A673 (cell line): ENCODE measurements at regions not wholly inside any gene's neighbourhood (a gene's known extent, or its start where the extent isn't known, plus 50 kb on each side); places are given as distances from the start of the nearest gene placed in this dataset.

Source experiments
- BruUV-seq: library from RNA; stranded (reverse); fragments of 400-500 nt; replicated peaks from 2 replicates; lab custom pipeline; 2021; lab: Mats Ljungman, UMichigan
- CTCF ChIA-PET: fragments of 300-600 bp; sonication (Branson Sonifier 250); formaldehyde crosslinking; loops from one replicate; lab custom pipeline; 2022; ENCODE audit warnings: antibody characterized with exemption; lab: Charles Lee
- POLR2A ChIA-PET: fragments of 300-600 bp; sonication (Branson Sonifier 250); formaldehyde crosslinking; loops from one replicate; lab custom pipeline; 2022; ENCODE audit warnings: antibody characterized with exemption; ENCODE audit not compliant: low non-redundant PET; lab: Charles Lee
- DNase-seq: peaks from one replicate; pipeline ENCODE4 v3.0.0-alpha.2; 2015; ENCODE audit warnings: low spot score
- H3K27ac ChIP-seq: fragments of 200-600 bp; sonication (generic); 2 replicates; pipeline ENCODE4 v1.5.1; 2016; ENCODE audit warnings: mixed run types, low read depth, mild to moderate bottlenecking, mixed read lengths, antibody characterized with exemption, low read length; ENCODE audit not compliant: poor library complexity, severe bottlenecking
- H3K27me3 ChIP-seq: fragments of 200-600 bp; sonication (generic); replicated peaks from 2 replicates; pipeline ENCODE4 v1.6.1; 2017; ENCODE audit warnings: mixed run types, low read depth, mild to moderate bottlenecking, mixed read lengths, antibody characterized with exemption, low read length; ENCODE audit not compliant: insufficient read depth, poor library complexity
- H3K36me3 ChIP-seq: fragments of 200-600 bp; sonication (generic); 2 replicates; pipeline ENCODE4 v1.6.1; 2016; ENCODE audit warnings: mixed run types, mild to moderate bottlenecking, mixed read lengths, antibody characterized with exemption, low read length; ENCODE audit not compliant: insufficient read depth, poor library complexity, severe bottlenecking
- H3K4me1 ChIP-seq: fragments of 200-600 bp; sonication (generic); 2 replicates; pipeline ENCODE4 v1.6.1; 2017; ENCODE audit warnings: mixed run types, mild to moderate bottlenecking, mixed read lengths, antibody characterized with exemption, low read length; ENCODE audit not compliant: insufficient read depth, poor library complexity, severe bottlenecking
- H3K4me3 ChIP-seq: fragments of 200-600 bp; sonication (generic); 2 replicates; pipeline ENCODE4 v1.5.1; 2016; ENCODE audit warnings: low read depth, mixed run types, mild to moderate bottlenecking, mixed read lengths, low read length; ENCODE audit not compliant: poor library complexity, severe bottlenecking
- H3K9me3 ChIP-seq: fragments of 200-600 bp; sonication (generic); 2 replicates; pipeline ENCODE4 v1.6.1; 2016; ENCODE audit warnings: mixed run types, low read depth, mild to moderate bottlenecking, mixed read lengths, antibody characterized with exemption, low read length; ENCODE audit not compliant: poor library complexity, severe bottlenecking
- EZH2 ChIP-seq: fragments of 200-600 bp; sonication (generic); IDR thresholded peaks from 2 replicates; pipeline ENCODE4 v1.6.1; 2017; ENCODE audit warnings: borderline replicate concordance, low read depth, mild to moderate bottlenecking, mixed read lengths, antibody characterized with exemption, low read length; ENCODE audit not compliant: poor library complexity, severe bottlenecking
- intact Hi-C: fragments of 100-400 bp; cut with micrococcal nuclease; formaldehyde crosslinking; loops from one replicate; pipeline ENCODE4 v1.10.0; 2022; ENCODE audit not compliant: unreplicated experiment
- TF ChIP-seq, protein P1 (sequence below): fragments of 300-800, 200-600 bp; sonication (generic); conservative IDR thresholded peaks from 2 replicates; pipeline ENCODE4 v1.5.1; 2017; ENCODE audit warnings: low read depth, mild to moderate bottlenecking, antibody characterized with exemption, low read length, moderate library complexity, mixed read lengths

DNA sequence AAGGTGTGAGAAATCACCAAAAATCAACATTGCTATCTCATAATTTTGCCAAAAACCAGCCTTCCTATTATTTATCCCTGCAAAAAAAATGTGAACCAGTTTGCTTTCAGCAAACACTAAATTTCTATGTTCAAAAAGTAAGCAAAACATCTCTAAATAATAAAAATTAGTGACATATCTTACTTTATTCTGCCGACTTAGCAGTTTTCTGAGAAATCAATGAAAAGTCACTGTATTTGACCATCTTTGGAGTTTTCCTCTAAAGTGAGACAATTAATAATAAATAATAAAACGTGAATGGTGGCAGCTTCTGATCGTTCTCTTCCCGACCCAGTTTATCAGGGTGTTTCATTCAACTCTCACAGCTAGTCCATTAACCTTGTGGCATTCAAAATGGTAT lies 158.6 kb upstream of the TARS1 start:
- H3K36me3 ChIP-seq, result no peaks in the 10 kb centered on the region
- H3K4me3 ChIP-seq, result no peak overlapping the region
- no peak overlapping the region for H3K27ac ChIP-seq
- TF ChIP-seq EZH2, result no peak
- TF ChIP-seq, protein P1, sequence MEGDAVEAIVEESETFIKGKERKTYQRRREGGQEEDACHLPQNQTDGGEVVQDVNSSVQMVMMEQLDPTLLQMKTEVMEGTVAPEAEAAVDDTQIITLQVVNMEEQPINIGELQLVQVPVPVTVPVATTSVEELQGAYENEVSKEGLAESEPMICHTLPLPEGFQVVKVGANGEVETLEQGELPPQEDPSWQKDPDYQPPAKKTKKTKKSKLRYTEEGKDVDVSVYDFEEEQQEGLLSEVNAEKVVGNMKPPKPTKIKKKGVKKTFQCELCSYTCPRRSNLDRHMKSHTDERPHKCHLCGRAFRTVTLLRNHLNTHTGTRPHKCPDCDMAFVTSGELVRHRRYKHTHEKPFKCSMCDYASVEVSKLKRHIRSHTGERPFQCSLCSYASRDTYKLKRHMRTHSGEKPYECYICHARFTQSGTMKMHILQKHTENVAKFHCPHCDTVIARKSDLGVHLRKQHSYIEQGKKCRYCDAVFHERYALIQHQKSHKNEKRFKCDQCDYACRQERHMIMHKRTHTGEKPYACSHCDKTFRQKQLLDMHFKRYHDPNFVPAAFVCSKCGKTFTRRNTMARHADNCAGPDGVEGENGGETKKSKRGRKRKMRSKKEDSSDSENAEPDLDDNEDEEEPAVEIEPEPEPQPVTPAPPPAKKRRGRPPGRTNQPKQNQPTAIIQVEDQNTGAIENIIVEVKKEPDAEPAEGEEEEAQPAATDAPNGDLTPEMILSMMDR, result no peak
- no peak for DNase-seq
- BruUV-seq, result no TSS peak
- no peaks in the 10 kb centered on the region for H3K4me1 ChIP-seq
- intact Hi-C loops, result no loop called here
- H3K27me3 ChIP-seq, result no peaks in the 10 kb centered on the region
- CTCF ChIA-PET, result no interaction called here
- no peaks in the 10 kb centered on the region for H3K9me3 ChIP-seq
- POLR2A ChIA-PET, result no interaction called here

DNA sequence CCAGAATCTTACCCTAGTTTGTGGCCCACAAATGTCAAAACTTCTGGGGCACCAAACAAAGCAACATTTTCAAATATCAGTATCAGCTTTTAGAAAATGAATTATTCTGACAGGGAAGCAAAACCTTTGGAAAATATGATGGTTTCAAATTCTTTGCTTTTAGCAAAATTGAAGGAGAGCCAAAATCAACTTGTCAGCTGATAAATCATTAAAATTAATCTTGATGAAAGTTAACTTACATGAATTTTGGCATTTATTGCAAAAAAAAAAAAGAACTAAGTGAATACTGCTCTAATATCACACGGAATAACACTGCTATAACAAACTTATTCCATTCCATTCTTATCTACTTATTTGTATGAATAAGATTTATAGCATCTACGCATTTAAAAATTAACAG lies 158.1 kb upstream of the TARS1 start:
- POLR2A ChIA-PET, result no interaction called here
- CTCF ChIA-PET, result no interaction called here
- no peak for TF ChIP-seq EZH2
- TF ChIP-seq, protein P1, result no peak
- no peaks in the 10 kb centered on the region for H3K36me3 ChIP-seq
- intact Hi-C loops, result no loop called here
- no peak overlapping the region for H3K27ac ChIP-seq
- BruUV-seq, result no TSS peak
- H3K4me1 ChIP-seq, result no peaks in the 10 kb centered on the region
- DNase-seq, result no peak
- H3K27me3 ChIP-seq, result no peaks in the 10 kb centered on the region
- no peaks in the 10 kb centered on the region for H3K9me3 ChIP-seq
- H3K4me3 ChIP-seq, result no peak overlapping the region

DNA sequence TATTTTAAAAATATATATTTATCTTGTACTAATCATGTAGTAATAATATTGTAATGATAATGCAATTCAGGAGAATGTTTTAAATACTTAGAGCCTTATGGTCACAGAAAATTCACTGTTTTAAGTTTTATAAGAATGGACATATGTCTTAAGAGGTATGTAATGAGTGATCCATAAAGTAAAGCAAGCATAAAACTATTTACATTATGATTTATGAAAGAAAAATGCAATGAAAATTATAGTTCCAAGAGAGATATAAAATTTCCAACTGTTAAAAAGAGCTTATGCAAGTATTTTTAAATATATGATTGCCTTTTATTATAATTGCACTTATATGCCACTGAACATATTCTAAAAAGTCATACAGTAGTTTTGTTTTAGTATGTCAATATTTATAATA lies 157.5 kb upstream of the TARS1 start:
- intact Hi-C loops, result no loop called here
- Histone ChIP-seq H3K9me3 (no peaks in the 10 kb centered on the region), H3K4me3 (no peak overlapping the region), H3K4me1 (no peaks in the 10 kb centered on the region), H3K27me3 (no peaks in the 10 kb centered on the region), H3K36me3 (no peaks in the 10 kb centered on the region), H3K27ac (no peak overlapping the region)
- ChIA-PET POLR2A (interaction anchor here (0.5 kb wide), 1 partner anchor 73 kb away, joined by 5 read pairs; no protein-coding TSS in a partner anchor), CTCF (no interaction called here)
- no peak for TF ChIP-seq EZH2
- TF ChIP-seq, protein P1, result no peak
- no peak for DNase-seq
- no TSS peak for BruUV-seq
